Ovary (tissue), 7 donors: ENCODE measurements at regions not wholly inside any gene's neighbourhood (a gene's known extent, or its start where the extent isn't known, plus 50 kb on each side); places are given as distances from the start of the nearest gene placed in this dataset.

Experiments
- DNase-seq, 5 donors: peaks; one replicate each; pipeline ENCODE4 v3.0.0-alpha.2; 2019 to 2020
- H3K27ac ChIP-seq, 2 donors: fragments of 200-600 bp; one replicate each; pipeline versions ENCODE4 v1.5.1 to v1.8.0; 2019 to 2022
- H3K27me3 ChIP-seq: fragments of 200-600 bp; one replicate; pipeline ENCODE4 v1.8.0; 2022
- H3K36me3 ChIP-seq: fragments of 200-600 bp; sonication (generic); one replicate; pipeline ENCODE4 v1.5.1; 2019
- H3K4me1 ChIP-seq: one replicate; pipeline ENCODE4 v1.8.1; 2013; ENCODE audit warnings: mild to moderate bottlenecking, moderate library complexity; ENCODE audit not compliant: insufficient read depth
- H3K4me3 ChIP-seq: fragments of 200-600 bp; sonication (generic); one replicate; pipeline ENCODE4 v1.5.1; 2017
- H3K9me3 ChIP-seq, 2 donors: fragments of 200-600 bp in 1 of 2; sonication (generic) in 1 of 2; one replicate each; pipeline versions ENCODE4 v1.5.1 to v1.8.1; 2013 to 2019; ENCODE audit warnings: mild to moderate bottlenecking in 1 of 2, moderate library complexity in 1 of 2
- CTCF ChIP-seq, 3 donors: fragments of 450-650 bp in 2 of 3; fragments of 200-600 bp in 1 of 3; IDR thresholded peaks; one replicate each; pipeline versions ENCODE4 v1.5.1 to v1.8.0; 2016 to 2022; ENCODE audit warnings: antibody characterized with exemption in 3 of 3, mild to moderate bottlenecking in 1 of 3
- EP300 ChIP-seq: sonication (generic); formaldehyde crosslinking; IDR thresholded peaks from one replicate; pipeline ENCODE4 v1.6.1; 2017; ENCODE audit warnings: antibody characterized with exemption
- POLR2A ChIP-seq: fragments of 450-650 bp; IDR thresholded peaks from one replicate; pipeline ENCODE4 v1.6.1; 2017; ENCODE audit warnings: antibody characterized with exemption, mild to moderate bottlenecking, moderate library complexity
- WGBS, 3 donors: extraction: QIAGEN DNeasy Blood & Tissue Kit in 1 of 3; methylation state at CpG; one replicate each; pipeline versions ENCODE4 v1.1.5 to v1.1.7; 2013 to 2017; 5-methylcytosine and 5-hydroxymethylcytosine counted together
- intact Hi-C, 4 donors: fragments of 100-400 bp; cut with DNase I; formaldehyde crosslinking; loops; one replicate each; pipeline versions ENCODE4 v1.11.0 to v1.15.1; 2022 to 2023
- donor health status: DM: no; HTN: no; CAD: no; lungs with moderate emphysema.
- donor health status: DM: no; HTN: no; CAD: no.
- donor health status: Bipolar disorder and iron deficiency.
- donor health status: DM: no; HTN: no; CAD: no.
- donor health status: DM: yes; HTN: yes; CAD: no.

- no peaks in the 10 kb centered on the region for H3K9me3 ChIP-seq
- TF ChIP-seq POLR2A (no peak), CTCF (IDR thresholded peaks at IDR 0.05) (no peak), EP300 (no peak)
- H3K27ac ChIP-seq: peak overlapping the region in 1 of 2 donors; percentile 22
- WGBS, 3 donors: 4 to 15% (median 6%) methylated on average over 11 of the region's 11 CpGs
- no peaks in the 10 kb centered on the region for H3K36me3 ChIP-seq
- no peak overlapping the region for H3K4me3 ChIP-seq
- DNase-seq: peak in 1 of 5 donors; percentile 23
- intact Hi-C loops: no loop called here
- H3K27me3 ChIP-seq: no peaks in the 10 kb centered on the region
- H3K4me1 ChIP-seq: peaks cover 4% of the 10 kb centered on the region
Measured at GRCh38 chr19:30924069-30924636, 425.1 kb downstream of the TSHZ3 start.

GRCh38 chr19:30923621-30924020 lies 425.6 kb downstream of the TSHZ3 start:
- WGBS, 3 donors: 10 to 31% (median 15%) methylated on average over 4 of the region's 4 CpGs
- Histone ChIP-seq H3K9me3 (no peaks in the 10 kb centered on the region), H3K36me3 (no peaks in the 10 kb centered on the region), H3K4me1 (peaks cover 4% of the 10 kb centered on the region), H3K4me3 (no peak overlapping the region), H3K27me3 (no peaks in the 10 kb centered on the region), H3K27ac (no peak overlapping the region)
- intact Hi-C loops: no loop called here
- TF ChIP-seq EP300: no peak
- no peak for TF ChIP-seq POLR2A
- no peak for TF ChIP-seq CTCF (IDR thresholded peaks at IDR 0.05)
- no peak for DNase-seq

GRCh38 chr19:30923096-30923495 lies 426.1 kb downstream of the TSHZ3 start:
- Histone ChIP-seq H3K4me1 (peaks cover 4% of the 10 kb centered on the region), H3K36me3 (no peaks in the 10 kb centered on the region), H3K4me3 (no peak overlapping the region), H3K27me3 (no peaks in the 10 kb centered on the region), H3K27ac (no peak overlapping the region), H3K9me3 (no peaks in the 10 kb centered on the region)
- DNase-seq: no peak
- TF ChIP-seq POLR2A (no peak), EP300 (no peak), CTCF (IDR thresholded peaks at IDR 0.05) (no peak)
- WGBS, 3 donors: 70 to 85% (median 85%) methylated on average over 4 of the region's 4 CpGs
- intact Hi-C loops: no loop called here

- H3K36me3 ChIP-seq: no peaks in the 10 kb centered on the region
- H3K27ac ChIP-seq: no peak overlapping the region
- no peak for DNase-seq
- H3K4me1 ChIP-seq: peaks cover 4% of the 10 kb centered on the region
- intact Hi-C loops: no loop called here
- H3K4me3 ChIP-seq: no peak overlapping the region
- no peaks in the 10 kb centered on the region for H3K27me3 ChIP-seq
- 76 to 85% (median 80%) methylated on average over 11 of the region's 11 CpGs for WGBS, 3 donors
- H3K9me3 ChIP-seq: no peaks in the 10 kb centered on the region
- TF ChIP-seq EP300 (no peak), POLR2A (no peak), CTCF (IDR thresholded peaks at IDR 0.05) (no peak)
Measured at GRCh38 chr19:30920222-30920621, 429.0 kb downstream of the TSHZ3 start.
